ENCODE measurements at regions not wholly inside any gene's neighbourhood (a gene's known extent, or its start where the extent isn't known, plus 50 kb on each side); places are given as distances from the start of the nearest gene placed in this dataset.

DNA sequence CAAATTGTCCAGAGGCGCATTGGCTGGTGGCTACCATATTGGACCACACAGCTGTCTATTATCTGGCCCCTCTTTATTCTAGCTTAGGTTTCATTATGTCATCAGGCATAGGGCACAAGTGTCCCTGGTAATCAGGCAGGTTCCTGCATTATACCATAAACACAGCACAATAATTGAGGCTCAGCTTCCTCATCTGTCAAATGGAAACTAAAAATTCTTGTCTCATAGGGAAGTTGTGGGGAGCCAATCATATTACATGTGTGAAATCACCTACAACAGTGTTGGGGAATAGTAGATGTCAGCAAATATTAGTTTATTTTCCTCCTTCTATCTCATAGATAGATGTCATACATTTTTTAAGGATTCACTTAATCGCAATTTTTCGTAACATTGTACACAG, 231.0 kb upstream of the SORL1-AS1 start:
- TF ChIP-seq POLR2A (IDR thresholded peaks at IDR 0.05; ENCODE audit: low read depth, low read length) (no peak), POLR2AphosphoS5 (IDR thresholded peaks at IDR 0.05; ENCODE audit: low read depth, low read length) (no peak), TAF1 (IDR thresholded peaks at IDR 0.05; ENCODE audit: borderline replicate concordance, low read depth, low read length) (no peak)
